SK-N-SH treated with all-trans-retinoic acid at 6 μM for 48 hours (cell line): ENCODE measurements at regions not wholly inside any gene's neighbourhood (a gene's known extent, or its start where the extent isn't known, plus 50 kb on each side); places are given as distances from the start of the nearest gene placed in this dataset.

Source experiments
- ATAC-seq: fragments of 200-7000 bp; cut with Tn5 transposase; 3 replicates; pipeline ENCODE4 v1.9.1; 2020; ENCODE audit warnings: mild to moderate bottlenecking, moderate library complexity
- ARNTL ChIP-seq: fragments of 450-650 bp; formaldehyde crosslinking; IDR thresholded peaks from 2 replicates; pipeline ENCODE4 v1.5.0; 2020; ENCODE audit warnings: low read depth, mild to moderate bottlenecking, moderate library complexity, borderline replicate concordance
- BACH2 ChIP-seq: fragments of 250-450 bp; sonication (Bioruptor Pico); IDR thresholded peaks from 2 replicates; pipeline ENCODE4 v1.9.0; 2021; ENCODE audit warnings: mild to moderate bottlenecking, borderline replicate concordance
- CSDC2 ChIP-seq: fragments of 250-450 bp; sonication (Bioruptor Pico); IDR thresholded peaks from 2 replicates; pipeline ENCODE4 v1.5.0; 2020; ENCODE audit warnings: mild to moderate bottlenecking, moderate library complexity
- ESRRG ChIP-seq: fragments of 250-450 bp; sonication (Bioruptor Pico); IDR thresholded peaks from 2 replicates; pipeline ENCODE4 v1.6.1; 2021; ENCODE audit warnings: mild to moderate bottlenecking
- GLIS3 ChIP-seq: fragments of 250-450 bp; sonication (Bioruptor Pico); IDR thresholded peaks from 2 replicates; pipeline ENCODE4 v1.5.0; 2020; ENCODE audit warnings: mild to moderate bottlenecking, moderate library complexity
- ISL1 ChIP-seq: fragments of 250-450 bp; sonication (Bioruptor Pico); IDR thresholded peaks from 2 replicates; pipeline ENCODE4 v2.1.2; 2022; ENCODE audit warnings: mild to moderate bottlenecking, moderate library complexity
- OSR1 ChIP-seq: fragments of 250-450 bp; sonication (Bioruptor Pico); IDR thresholded peaks from 2 replicates; pipeline ENCODE4 v1.8.0; 2022; ENCODE audit warnings: moderate library complexity, mild to moderate bottlenecking, inconsistent platforms
- PPARA ChIP-seq: fragments of 250-450 bp; sonication (Bioruptor Pico); IDR thresholded peaks from 2 replicates; pipeline ENCODE4 v1.5.0; 2020; ENCODE audit warnings: mild to moderate bottlenecking, borderline replicate concordance
- RARB ChIP-seq: fragments of 250-450 bp; sonication (Bioruptor Pico); IDR thresholded peaks from 2 replicates; pipeline ENCODE4 v1.8.0; 2021; ENCODE audit warnings: mild to moderate bottlenecking, moderate library complexity
- SNAI2 ChIP-seq: fragments of 250-450 bp; sonication (Bioruptor Pico); IDR thresholded peaks from 2 replicates; pipeline ENCODE4 v1.5.0; 2020; ENCODE audit warnings: mild to moderate bottlenecking, moderate library complexity
- TCF4 ChIP-seq: fragments of 250-450 bp; sonication (Bioruptor Pico); IDR thresholded peaks from 2 replicates; pipeline ENCODE4 v1.8.0; 2021; ENCODE audit warnings: mild to moderate bottlenecking, moderate library complexity, borderline replicate concordance
- TOX ChIP-seq: fragments of 250-450 bp; sonication (Bioruptor Pico); IDR thresholded peaks from 2 replicates; pipeline ENCODE4 v1.8.0; 2021; ENCODE audit warnings: mild to moderate bottlenecking, moderate library complexity, borderline replicate concordance
- ZC3H10 ChIP-seq: fragments of 250-450 bp; sonication (Bioruptor Pico); IDR thresholded peaks from 2 replicates; pipeline ENCODE4 v1.5.1; 2021; ENCODE audit warnings: mild to moderate bottlenecking, moderate library complexity
- ZFP3 ChIP-seq: fragments of 250-450 bp; sonication (Bioruptor Pico); IDR thresholded peaks from 2 replicates; pipeline ENCODE4 v1.5.0; 2020; ENCODE audit warnings: mild to moderate bottlenecking, moderate library complexity
- ZFP30 ChIP-seq: fragments of 450-650 bp; formaldehyde crosslinking; IDR thresholded peaks from 2 replicates; pipeline ENCODE4 v1.5.0; 2022; ENCODE audit warnings: mild to moderate bottlenecking, moderate library complexity
- ZNF565 ChIP-seq: fragments of 450-650 bp; formaldehyde crosslinking; conservative IDR thresholded peaks from 2 replicates; pipeline ENCODE4 v1.5.0; 2020; ENCODE audit warnings: low read depth, mild to moderate bottlenecking, moderate library complexity
- ZNF70 ChIP-seq: fragments of 450-650 bp; formaldehyde crosslinking; IDR thresholded peaks from 2 replicates; pipeline ENCODE4 v1.5.0; 2020; ENCODE audit warnings: mild to moderate bottlenecking, moderate library complexity
- ZNF8 ChIP-seq: fragments of 450-650 bp; formaldehyde crosslinking; IDR thresholded peaks from 2 replicates; pipeline ENCODE4 v1.5.0; 2020; ENCODE audit warnings: mild to moderate bottlenecking, moderate library complexity
- TF ChIP-seq, protein P1 (sequence below): fragments of 250-450 bp; sonication (Bioruptor Pico); IDR thresholded peaks from 2 replicates; pipeline ENCODE4 v1.5.0; 2020; ENCODE audit warnings: mild to moderate bottlenecking, moderate library complexity
- TF ChIP-seq, protein P2 (sequence below): fragments of 250-450 bp; sonication (Bioruptor Pico); IDR thresholded peaks from 2 replicates; pipeline ENCODE4 v1.8.0; 2021; ENCODE audit warnings: low read depth, mild to moderate bottlenecking, moderate library complexity, borderline replicate concordance
- TF ChIP-seq, protein P3 (sequence below): fragments of 250-450 bp; sonication (Bioruptor Pico); IDR thresholded peaks from 2 replicates; pipeline ENCODE4 v1.5.1; 2021; ENCODE audit warnings: mild to moderate bottlenecking, moderate library complexity
- TF ChIP-seq, protein P4 (sequence below): fragments of 250-450 bp; sonication (Bioruptor Pico); IDR thresholded peaks from 2 replicates; pipeline ENCODE4 v1.5.1; 2020; ENCODE audit warnings: low read depth, mild to moderate bottlenecking, moderate library complexity
- TF ChIP-seq, protein P5 (sequence below): fragments of 250-450 bp; sonication (Bioruptor Pico); IDR thresholded peaks from 2 replicates; pipeline ENCODE4 v1.8.0; 2020; ENCODE audit warnings: mild to moderate bottlenecking, moderate library complexity, borderline replicate concordance

DNA sequence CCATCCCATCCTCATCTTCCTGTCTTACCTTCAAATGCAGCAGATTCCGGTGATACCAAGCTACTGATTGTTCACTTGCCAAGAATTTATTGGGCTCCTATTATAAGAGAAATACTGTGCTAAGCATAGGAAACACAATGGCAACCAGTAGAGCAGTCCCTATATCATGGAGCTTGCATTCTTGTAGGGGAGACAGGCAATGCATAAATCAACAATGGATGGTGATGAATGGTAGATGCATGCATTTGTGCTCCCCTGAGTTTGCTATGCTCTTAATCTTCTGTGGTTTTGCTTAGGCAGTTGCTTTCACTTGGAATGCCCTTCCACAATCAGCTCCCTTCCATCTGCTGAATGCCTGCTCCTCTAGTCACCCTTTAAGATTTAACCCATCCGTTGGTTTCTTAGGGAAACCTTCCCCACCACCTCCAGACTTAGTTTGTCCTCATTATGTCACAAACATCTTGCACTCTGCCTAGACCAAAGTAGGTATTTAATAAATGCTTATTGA is 200.2 kb upstream of the TOX3 start:
- no peak for ATAC-seq
- TF ChIP-seq ZC3H10 (CRISPR knock-in tag) (no peak), TOX (CRISPR knock-in tag) (no peak), OSR1 (CRISPR knock-in tag) (no peak), CSDC2 (CRISPR knock-in tag) (no peak), ZFP3 (CRISPR knock-in tag) (no peak), TCF4 (CRISPR knock-in tag) (no peak), BACH2 (CRISPR knock-in tag) (no peak), SNAI2 (no peak), ZNF565 (CRISPR knock-in tag) (no peak), ISL1 (CRISPR knock-in tag) (no peak), GLIS3 (CRISPR knock-in tag) (no peak), ZFP30 (CRISPR knock-in tag) (no peak), ESRRG (no peak)
- TF ChIP-seq, protein P1, sequence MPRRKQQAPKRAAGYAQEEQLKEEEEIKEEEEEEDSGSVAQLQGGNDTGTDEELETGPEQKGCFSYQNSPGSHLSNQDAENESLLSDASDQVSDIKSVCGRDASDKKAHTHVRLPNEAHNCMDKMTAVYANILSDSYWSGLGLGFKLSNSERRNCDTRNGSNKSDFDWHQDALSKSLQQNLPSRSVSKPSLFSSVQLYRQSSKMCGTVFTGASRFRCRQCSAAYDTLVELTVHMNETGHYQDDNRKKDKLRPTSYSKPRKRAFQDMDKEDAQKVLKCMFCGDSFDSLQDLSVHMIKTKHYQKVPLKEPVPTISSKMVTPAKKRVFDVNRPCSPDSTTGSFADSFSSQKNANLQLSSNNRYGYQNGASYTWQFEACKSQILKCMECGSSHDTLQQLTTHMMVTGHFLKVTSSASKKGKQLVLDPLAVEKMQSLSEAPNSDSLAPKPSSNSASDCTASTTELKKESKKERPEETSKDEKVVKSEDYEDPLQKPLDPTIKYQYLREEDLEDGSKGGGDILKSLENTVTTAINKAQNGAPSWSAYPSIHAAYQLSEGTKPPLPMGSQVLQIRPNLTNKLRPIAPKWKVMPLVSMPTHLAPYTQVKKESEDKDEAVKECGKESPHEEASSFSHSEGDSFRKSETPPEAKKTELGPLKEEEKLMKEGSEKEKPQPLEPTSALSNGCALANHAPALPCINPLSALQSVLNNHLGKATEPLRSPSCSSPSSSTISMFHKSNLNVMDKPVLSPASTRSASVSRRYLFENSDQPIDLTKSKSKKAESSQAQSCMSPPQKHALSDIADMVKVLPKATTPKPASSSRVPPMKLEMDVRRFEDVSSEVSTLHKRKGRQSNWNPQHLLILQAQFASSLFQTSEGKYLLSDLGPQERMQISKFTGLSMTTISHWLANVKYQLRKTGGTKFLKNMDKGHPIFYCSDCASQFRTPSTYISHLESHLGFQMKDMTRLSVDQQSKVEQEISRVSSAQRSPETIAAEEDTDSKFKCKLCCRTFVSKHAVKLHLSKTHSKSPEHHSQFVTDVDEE (CRISPR knock-in tag), result no peak
- TF ChIP-seq, protein P2, sequence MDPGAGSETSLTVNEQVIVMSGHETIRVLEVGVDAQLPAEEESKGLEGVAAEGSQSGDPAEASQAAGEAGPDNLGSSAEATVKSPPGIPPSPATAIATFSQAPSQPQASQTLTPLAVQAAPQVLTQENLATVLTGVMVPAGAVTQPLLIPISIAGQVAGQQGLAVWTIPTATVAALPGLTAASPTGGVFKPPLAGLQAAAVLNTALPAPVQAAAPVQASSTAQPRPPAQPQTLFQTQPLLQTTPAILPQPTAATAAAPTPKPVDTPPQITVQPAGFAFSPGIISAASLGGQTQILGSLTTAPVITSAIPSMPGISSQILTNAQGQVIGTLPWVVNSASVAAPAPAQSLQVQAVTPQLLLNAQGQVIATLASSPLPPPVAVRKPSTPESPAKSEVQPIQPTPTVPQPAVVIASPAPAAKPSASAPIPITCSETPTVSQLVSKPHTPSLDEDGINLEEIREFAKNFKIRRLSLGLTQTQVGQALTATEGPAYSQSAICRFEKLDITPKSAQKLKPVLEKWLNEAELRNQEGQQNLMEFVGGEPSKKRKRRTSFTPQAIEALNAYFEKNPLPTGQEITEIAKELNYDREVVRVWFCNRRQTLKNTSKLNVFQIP (CRISPR knock-in tag), result no peak
- TF ChIP-seq, protein P3, sequence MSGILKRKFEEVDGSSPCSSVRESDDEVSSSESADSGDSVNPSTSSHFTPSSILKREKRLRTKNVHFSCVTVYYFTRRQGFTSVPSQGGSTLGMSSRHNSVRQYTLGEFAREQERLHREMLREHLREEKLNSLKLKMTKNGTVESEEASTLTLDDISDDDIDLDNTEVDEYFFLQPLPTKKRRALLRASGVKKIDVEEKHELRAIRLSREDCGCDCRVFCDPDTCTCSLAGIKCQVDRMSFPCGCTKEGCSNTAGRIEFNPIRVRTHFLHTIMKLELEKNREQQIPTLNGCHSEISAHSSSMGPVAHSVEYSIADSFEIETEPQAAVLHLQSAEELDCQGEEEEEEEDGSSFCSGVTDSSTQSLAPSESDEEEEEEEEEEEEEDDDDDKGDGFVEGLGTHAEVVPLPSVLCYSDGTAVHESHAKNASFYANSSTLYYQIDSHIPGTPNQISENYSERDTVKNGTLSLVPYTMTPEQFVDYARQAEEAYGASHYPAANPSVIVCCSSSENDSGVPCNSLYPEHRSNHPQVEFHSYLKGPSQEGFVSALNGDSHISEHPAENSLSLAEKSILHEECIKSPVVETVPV, result no peak
- TF ChIP-seq, protein P4, sequence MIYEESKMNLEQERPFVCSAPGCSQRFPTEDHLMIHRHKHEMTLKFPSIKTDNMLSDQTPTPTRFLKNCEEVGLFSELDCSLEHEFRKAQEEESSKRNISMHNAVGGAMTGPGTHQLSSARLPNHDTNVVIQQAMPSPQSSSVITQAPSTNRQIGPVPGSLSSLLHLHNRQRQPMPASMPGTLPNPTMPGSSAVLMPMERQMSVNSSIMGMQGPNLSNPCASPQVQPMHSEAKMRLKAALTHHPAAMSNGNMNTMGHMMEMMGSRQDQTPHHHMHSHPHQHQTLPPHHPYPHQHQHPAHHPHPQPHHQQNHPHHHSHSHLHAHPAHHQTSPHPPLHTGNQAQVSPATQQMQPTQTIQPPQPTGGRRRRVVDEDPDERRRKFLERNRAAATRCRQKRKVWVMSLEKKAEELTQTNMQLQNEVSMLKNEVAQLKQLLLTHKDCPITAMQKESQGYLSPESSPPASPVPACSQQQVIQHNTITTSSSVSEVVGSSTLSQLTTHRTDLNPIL, result no peak

DNA sequence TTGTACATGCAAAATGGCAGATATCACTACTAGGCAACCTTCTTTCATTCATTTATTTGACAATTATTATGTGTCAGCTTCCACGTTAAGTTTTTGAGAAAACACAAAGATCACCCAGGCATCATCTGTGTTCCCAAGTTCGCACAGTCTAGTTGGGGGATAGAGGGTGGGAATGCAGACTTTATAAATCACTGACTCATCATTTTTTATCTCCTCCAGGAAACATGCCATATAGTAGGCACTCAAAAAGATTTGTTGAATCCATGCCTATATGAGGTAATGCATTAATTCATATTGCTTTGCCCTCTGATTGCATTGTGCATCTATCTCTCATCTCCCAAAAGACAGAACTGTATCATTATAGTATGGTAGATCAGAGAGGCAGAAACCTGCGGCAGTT is 196.8 kb upstream of the TOX3 start:
- TF ChIP-seq TCF4 (CRISPR knock-in tag), result no peak
- TF ChIP-seq, protein P4, result no peak
- TF ChIP-seq, protein P5, sequence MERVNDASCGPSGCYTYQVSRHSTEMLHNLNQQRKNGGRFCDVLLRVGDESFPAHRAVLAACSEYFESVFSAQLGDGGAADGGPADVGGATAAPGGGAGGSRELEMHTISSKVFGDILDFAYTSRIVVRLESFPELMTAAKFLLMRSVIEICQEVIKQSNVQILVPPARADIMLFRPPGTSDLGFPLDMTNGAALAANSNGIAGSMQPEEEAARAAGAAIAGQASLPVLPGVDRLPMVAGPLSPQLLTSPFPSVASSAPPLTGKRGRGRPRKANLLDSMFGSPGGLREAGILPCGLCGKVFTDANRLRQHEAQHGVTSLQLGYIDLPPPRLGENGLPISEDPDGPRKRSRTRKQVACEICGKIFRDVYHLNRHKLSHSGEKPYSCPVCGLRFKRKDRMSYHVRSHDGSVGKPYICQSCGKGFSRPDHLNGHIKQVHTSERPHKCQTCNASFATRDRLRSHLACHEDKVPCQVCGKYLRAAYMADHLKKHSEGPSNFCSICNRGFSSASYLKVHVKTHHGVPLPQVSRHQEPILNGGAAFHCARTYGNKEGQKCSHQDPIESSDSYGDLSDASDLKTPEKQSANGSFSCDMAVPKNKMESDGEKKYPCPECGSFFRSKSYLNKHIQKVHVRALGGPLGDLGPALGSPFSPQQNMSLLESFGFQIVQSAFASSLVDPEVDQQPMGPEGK, result no peak
- TF ChIP-seq ZNF8 (CRISPR knock-in tag), result no peak
- TF ChIP-seq ISL1 (CRISPR knock-in tag), result no peak
- TF ChIP-seq ARNTL (CRISPR knock-in tag), result no peak
- no peak for TF ChIP-seq ZFP3 (CRISPR knock-in tag)
- no peak for TF ChIP-seq ZC3H10 (CRISPR knock-in tag)
- no peak for TF ChIP-seq GLIS3 (CRISPR knock-in tag)
- no peak for TF ChIP-seq ZNF70
- TF ChIP-seq SNAI2, result no peak
- no peak for TF ChIP-seq TOX (CRISPR knock-in tag)
- no peak for TF ChIP-seq ZNF565 (CRISPR knock-in tag)
- TF ChIP-seq, protein P3, result no peak
- TF ChIP-seq PPARA (CRISPR knock-in tag), result no peak
- TF ChIP-seq OSR1 (CRISPR knock-in tag), result no peak
- no peak for TF ChIP-seq CSDC2 (CRISPR knock-in tag)
- TF ChIP-seq RARB (CRISPR knock-in tag), result no peak
- TF ChIP-seq, protein P1 (CRISPR knock-in tag), result no peak
- TF ChIP-seq, all 23 proteins: peak for 0
- no peak for ATAC-seq
